Stomach (tissue), 8 donors: ENCODE measurements at regions not wholly inside any gene's neighbourhood (a gene's known extent, or its start where the extent isn't known, plus 50 kb on each side); places are given as distances from the start of the nearest gene placed in this dataset.

ENCODE experiments used
- DNase-seq, 2 donors: peaks; one replicate each; pipeline versions ENCODE4 v3.0.0 to v3.0.0-alpha.2; 2013 to 2019
- H3K27ac ChIP-seq, 5 donors: fragments of 200-600 bp in 4 of 5; sonication (generic) in 4 of 5; one replicate each; pipeline ENCODE4 v1.5.1; 2013 to 2019; ENCODE audit warnings: mild to moderate bottlenecking in 1 of 5, moderate library complexity in 1 of 5
- H3K27me3 ChIP-seq, 3 donors: fragments of 200-600 bp; sonication (generic); one replicate each; pipeline ENCODE4 v1.5.1; 2017 to 2019; ENCODE audit warnings: mixed run types in 1 of 3
- H3K36me3 ChIP-seq, 4 donors: fragments of 200-600 bp; sonication (generic); 1 replicate in 3 of 4; 2 replicates in 1 of 4; pipeline ENCODE4 v1.5.1; 2016 to 2019
- H3K4me1 ChIP-seq, 4 donors: fragments of 200-600 bp; sonication (generic); one replicate each; pipeline ENCODE4 v1.5.1; 2016 to 2019
- H3K4me3 ChIP-seq, 4 donors: fragments of 200-600 bp; sonication (generic) in 3 of 4; one replicate each; pipeline ENCODE4 v1.5.1; 2016 to 2019; ENCODE audit warnings: mild to moderate bottlenecking in 1 of 4
- H3K9me3 ChIP-seq, 4 donors: fragments of 200-600 bp; sonication (generic); one replicate each; pipeline ENCODE4 v1.5.1; 2016 to 2019
- CTCF ChIP-seq, 7 experiments: fragments of 450-650 bp in 4 of 7; fragments of 200-600 bp in 3 of 7; sonication (generic) in 3 of 7; IDR thresholded peaks; one replicate each; pipeline ENCODE4 v1.5.1; 2016 to 2019; ENCODE audit warnings: antibody characterized with exemption in 7 of 7, control low read depth in 2 of 7, mild to moderate bottlenecking in 1 of 7
- EP300 ChIP-seq: sonication (generic); formaldehyde crosslinking; IDR thresholded peaks from one replicate; pipeline ENCODE4 v1.6.1; 2017; ENCODE audit warnings: antibody characterized with exemption
- POLR2A ChIP-seq, 4 donors: fragments of 450-650 bp; IDR thresholded peaks; one replicate each; pipeline ENCODE4 v1.6.1; 2016; ENCODE audit warnings: antibody characterized with exemption in 4 of 4, control low read depth in 2 of 4, mild to moderate bottlenecking in 1 of 4, moderate library complexity in 1 of 4
- POLR2AphosphoS5 ChIP-seq, 3 donors: sonication (generic); formaldehyde crosslinking; IDR thresholded peaks; one replicate each; pipeline ENCODE4 v1.6.1; 2016; ENCODE audit warnings: antibody characterized with exemption in 3 of 3
- WGBS, 5 donors: extraction: QIAGEN DNeasy Blood & Tissue Kit in 3 of 5; methylation state at CpG; one replicate each; pipeline versions ENCODE4 v1.1.5 to v1.1.7; 2013 to 2018; 5-methylcytosine and 5-hydroxymethylcytosine counted together
- intact Hi-C: fragments of 100-400 bp; cut with DNase I; formaldehyde crosslinking; loops from one replicate; pipeline ENCODE4 v1.15.1; 2023; ENCODE audit warnings: low total_unique reads
- donor health status: healthy with polysubstance abuse.
- donor health status: Bipolar disorder and iron deficiency.
- donor health status: healthy.

- DNase-seq = no peak
- Histone ChIP-seq H3K4me3 (no peak overlapping the region), H3K36me3 (no peaks in the 10 kb centered on the region), H3K4me1 (no peaks in the 10 kb centered on the region), H3K27me3 (no peaks in the 10 kb centered on the region), H3K27ac (no peak overlapping the region), H3K9me3 (peaks cover 0 to 17% (median 14%) of the 10 kb centered on the region in 4 donors)
- TF ChIP-seq CTCF (IDR thresholded peaks at IDR 0.05) (no peak), EP300 (no peak), POLR2AphosphoS5 (IDR thresholded peaks at IDR 0.05) (no peak), POLR2A (IDR thresholded peaks at IDR 0.05) (no peak)
- 55 to 72% (median 62%) methylated on average over 4 of the region's 4 CpGs for WGBS, 5 donors
- intact Hi-C loops = no loop called here
Observed at GRCh38 chr19:30775956-30776355, 403.8 kb downstream of the ZNF536 start.

- Histone ChIP-seq H3K4me1 (no peaks in the 10 kb centered on the region), H3K27me3 (no peaks in the 10 kb centered on the region), H3K36me3 (no peaks in the 10 kb centered on the region), H3K4me3 (no peak overlapping the region), H3K27ac (no peak overlapping the region), H3K9me3 (peaks cover 0 to 17% (median 14%) of the 10 kb centered on the region in 4 donors)
- intact Hi-C loops = no loop called here
- 45 to 53% (median 48%) methylated on average over 3 of the region's 3 CpGs for WGBS, 5 donors
- DNase-seq = no peak
- TF ChIP-seq POLR2A (IDR thresholded peaks at IDR 0.05) (no peak), CTCF (IDR thresholded peaks at IDR 0.05) (no peak), POLR2AphosphoS5 (IDR thresholded peaks at IDR 0.05) (no peak), EP300 (no peak)
Observed at GRCh38 chr19:30774252-30774766, 402.1 kb downstream of the ZNF536 start.

GRCh38 chr19:30762651-30763050 is 390.5 kb downstream of the ZNF536 start:
- TF ChIP-seq POLR2A (IDR thresholded peaks at IDR 0.05) = no peak
- no peak for TF ChIP-seq EP300
- TF ChIP-seq POLR2AphosphoS5 (IDR thresholded peaks at IDR 0.05) = no peak
- TF ChIP-seq CTCF (IDR thresholded peaks at IDR 0.05) = no peak
- H3K36me3 ChIP-seq = no peaks in the 10 kb centered on the region
- no peak overlapping the region for H3K4me3 ChIP-seq
- no peaks in the 10 kb centered on the region for H3K4me1 ChIP-seq
- H3K27me3 ChIP-seq = no peaks in the 10 kb centered on the region
- no peak for DNase-seq
- 61 to 75% (median 72%) methylated on average over 2 of the region's 2 CpGs for WGBS, 5 donors
- H3K9me3 ChIP-seq = peaks cover 0 to 4% (median 0%) of the 10 kb centered on the region in 4 donors
- intact Hi-C loops = no loop called here
- H3K27ac ChIP-seq = no peak overlapping the region

- DNase-seq = no peak
- Histone ChIP-seq H3K9me3 (no peaks in the 10 kb centered on the region), H3K27ac (no peak overlapping the region), H3K4me1 (no peaks in the 10 kb centered on the region), H3K4me3 (no peak overlapping the region), H3K36me3 (no peaks in the 10 kb centered on the region), H3K27me3 (no peaks in the 10 kb centered on the region)
- 87 to 92% (median 89%) methylated on average over 6 of the region's 6 CpGs for WGBS, 5 donors
- intact Hi-C loops = no loop called here
- TF ChIP-seq POLR2A (IDR thresholded peaks at IDR 0.05) (no peak), CTCF (IDR thresholded peaks at IDR 0.05) (no peak), EP300 (no peak), POLR2AphosphoS5 (IDR thresholded peaks at IDR 0.05) (no peak)
Observed at GRCh38 chr19:30760014-30760413, 387.8 kb downstream of the ZNF536 start.
